ENCODE measurements at regions not wholly inside any gene's neighbourhood (a gene's known extent, or its start where the extent isn't known, plus 50 kb on each side); places are given as distances from the start of the nearest gene placed in this dataset.

GRCh38 chr3:64379221-64379620 lies 154.0 kb upstream of the PRICKLE2 start:
- TF ChIP-seq CTCF (conservative IDR thresholded peaks at IDR 0.05; ENCODE audit: low read length) (no peak), EZH2phosphoT487 (IDR thresholded peaks at IDR 0.05; ENCODE audit: borderline replicate concordance, low read depth, low read length) (no peak)
